Subcutaneous abdominal adipose tissue (tissue), 5 donors: ENCODE measurements at regions not wholly inside any gene's neighbourhood (a gene's known extent, or its start where the extent isn't known, plus 50 kb on each side); places are given as distances from the start of the nearest gene placed in this dataset.

Experiments
- H3K27ac ChIP-seq: one replicate; pipeline ENCODE4 v1.7.0; 2013; ENCODE audit warnings: low read depth, mild to moderate bottlenecking, inconsistent platforms, low read length, moderate library complexity
- H3K27me3 ChIP-seq, 5 donors: one replicate each; pipeline ENCODE4 v1.7.0; 2013; ENCODE audit warnings: low read length in 5 of 5, inconsistent platforms in 1 of 5; ENCODE audit not compliant: control insufficient read depth in 5 of 5, insufficient read depth in 4 of 5
- H3K36me3 ChIP-seq, 5 donors: one replicate each; pipeline ENCODE4 v1.7.0; 2013; ENCODE audit warnings: low read length in 5 of 5; ENCODE audit not compliant: control insufficient read depth in 5 of 5, insufficient read depth in 5 of 5
- H3K4me1 ChIP-seq, 5 donors: one replicate each; pipeline ENCODE4 v1.7.0; 2013; ENCODE audit warnings: low read length in 5 of 5, mild to moderate bottlenecking in 3 of 5, moderate library complexity in 1 of 5; ENCODE audit not compliant: control insufficient read depth in 5 of 5, insufficient read depth in 5 of 5
- H3K4me3 ChIP-seq, 5 donors: one replicate each; pipeline ENCODE4 v1.7.0; 2013; ENCODE audit warnings: low read length in 5 of 5, low read depth in 1 of 5
- H3K9ac ChIP-seq, 5 donors: one replicate each; pipeline ENCODE4 v1.7.0; 2013; ENCODE audit warnings: low read length in 5 of 5, mild to moderate bottlenecking in 4 of 5, moderate library complexity in 3 of 5
- H3K9me3 ChIP-seq, 5 donors: one replicate each; pipeline ENCODE4 v1.7.0; 2013; ENCODE audit warnings: low read length in 5 of 5; ENCODE audit not compliant: control insufficient read depth in 5 of 5
- donor health status: healthy.
- donor health status: healthy.
- donor health status: healthy.
- donor health status: healthy.
- donor health status: healthy.

DNA sequence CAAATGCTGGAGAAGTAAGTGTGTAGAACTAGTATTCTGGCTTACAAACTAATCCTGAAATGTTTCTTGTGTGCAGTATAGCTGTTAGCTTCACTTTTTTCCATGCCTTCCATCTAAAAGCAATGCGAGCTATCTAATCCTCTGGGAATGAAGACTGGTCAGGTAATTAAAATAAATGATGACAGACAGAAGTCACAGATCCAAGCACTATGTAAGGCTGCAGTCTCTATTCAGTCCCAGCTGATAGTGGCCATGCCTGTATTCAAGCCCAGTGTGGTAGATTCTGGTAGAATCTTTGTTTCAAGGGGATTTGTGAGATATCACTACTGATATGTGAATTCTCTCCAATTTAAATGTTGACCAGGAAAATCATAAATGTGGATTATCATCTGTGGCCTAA is 637.2 kb downstream of the TMTC2 start:
- H3K4me1 ChIP-seq: no peaks in the 10 kb centered on the region
- H3K36me3 ChIP-seq: no peaks in the 10 kb centered on the region
- H3K27ac ChIP-seq: no peak overlapping the region
- H3K9me3 ChIP-seq: no peaks in the 10 kb centered on the region
- H3K4me3 ChIP-seq: no peak overlapping the region
- no peaks in the 10 kb centered on the region for H3K27me3 ChIP-seq
- no peak overlapping the region for H3K9ac ChIP-seq

GRCh38 chr12:83322809-83323208 is 636.1 kb downstream of the TMTC2 start:
- no peak overlapping the region for H3K27ac ChIP-seq
- H3K27me3 ChIP-seq: no peaks in the 10 kb centered on the region
- no peaks in the 10 kb centered on the region for H3K9me3 ChIP-seq
- no peaks in the 10 kb centered on the region for H3K36me3 ChIP-seq
- no peak overlapping the region for H3K4me3 ChIP-seq
- H3K9ac ChIP-seq: no peak overlapping the region
- no peaks in the 10 kb centered on the region for H3K4me1 ChIP-seq

DNA sequence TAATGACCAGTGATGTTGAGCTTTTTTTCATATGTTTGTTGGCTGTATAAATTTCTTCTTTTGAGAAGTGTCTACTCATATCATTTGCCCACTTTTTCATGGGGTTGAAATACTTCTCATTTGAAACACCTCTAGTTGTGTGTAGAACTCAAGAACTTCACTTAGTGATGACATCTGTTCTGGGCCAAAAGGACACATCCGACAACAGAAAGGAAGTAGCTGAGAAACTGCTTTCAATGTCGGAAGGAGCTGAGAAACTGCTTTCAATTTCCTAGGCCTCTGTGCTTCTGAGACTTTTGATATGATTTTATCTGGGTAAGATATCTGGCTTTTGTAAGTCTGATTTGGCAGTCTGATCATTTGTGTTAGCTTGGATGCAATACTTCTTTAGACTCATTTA is 635.3 kb downstream of the TMTC2 start:
- H3K27me3 ChIP-seq: no peaks in the 10 kb centered on the region
- no peaks in the 10 kb centered on the region for H3K36me3 ChIP-seq
- no peak overlapping the region for H3K4me3 ChIP-seq
- H3K27ac ChIP-seq: no peak overlapping the region
- no peaks in the 10 kb centered on the region for H3K9me3 ChIP-seq
- H3K9ac ChIP-seq: no peak overlapping the region
- no peaks in the 10 kb centered on the region for H3K4me1 ChIP-seq

- Histone ChIP-seq H3K9ac (no peak overlapping the region), H3K36me3 (no peaks in the 10 kb centered on the region), H3K27me3 (no peaks in the 10 kb centered on the region), H3K4me1 (no peaks in the 10 kb centered on the region), H3K9me3 (no peaks in the 10 kb centered on the region), H3K4me3 (no peak overlapping the region), H3K27ac (no peak overlapping the region)
These were observed 633.6 kb downstream of the TMTC2 start for GRCh38 chr12:83320350-83320749.

DNA sequence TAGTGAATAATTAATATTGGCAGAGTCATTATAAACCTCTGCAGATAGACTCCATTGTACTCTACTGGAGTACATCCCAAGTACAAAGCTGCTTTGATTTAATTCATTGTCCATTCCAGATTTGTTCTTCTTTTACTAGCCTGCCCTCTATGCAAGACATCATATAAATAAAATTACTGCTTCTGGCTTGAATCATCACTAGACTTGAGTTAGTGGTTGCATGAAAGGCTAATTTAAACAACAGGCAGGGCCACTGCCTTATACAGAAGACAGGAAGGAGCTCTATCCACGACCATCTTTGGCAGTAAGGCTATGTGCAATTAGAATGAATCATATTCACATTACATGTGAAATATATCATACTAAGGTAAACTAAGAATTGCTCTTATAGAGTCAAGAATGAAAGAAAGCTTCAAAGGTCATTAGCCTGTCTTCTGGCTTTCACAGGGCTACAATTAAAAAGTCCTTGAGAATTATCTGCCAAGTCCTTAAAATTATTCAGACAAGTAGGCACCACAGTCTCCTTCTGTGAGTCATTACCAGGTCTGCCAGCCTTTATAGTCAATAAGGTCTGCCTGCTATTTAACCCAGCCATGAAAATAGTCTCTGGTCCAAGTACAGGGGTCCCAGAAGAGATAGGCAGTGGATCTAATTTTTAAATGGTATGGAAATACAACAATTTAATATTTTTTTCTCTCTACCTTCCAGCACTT is 631.8 kb downstream of the TMTC2 start:
- H3K9me3 ChIP-seq: no peaks in the 10 kb centered on the region
- no peak overlapping the region for H3K4me3 ChIP-seq
- no peak overlapping the region for H3K9ac ChIP-seq
- H3K27ac ChIP-seq: no peak overlapping the region
- no peaks in the 10 kb centered on the region for H3K27me3 ChIP-seq
- H3K4me1 ChIP-seq: no peaks in the 10 kb centered on the region
- no peaks in the 10 kb centered on the region for H3K36me3 ChIP-seq

- Histone ChIP-seq H3K9ac (no peak overlapping the region), H3K4me1 (no peaks in the 10 kb centered on the region), H3K27ac (no peak overlapping the region), H3K27me3 (no peaks in the 10 kb centered on the region), H3K4me3 (no peak overlapping the region), H3K36me3 (peaks cover 0 to 3% (median 0%) of the 10 kb centered on the region in 5 donors), H3K9me3 (no peaks in the 10 kb centered on the region)
These were observed 630.9 kb downstream of the TMTC2 start for GRCh38 chr12:83317595-83317994.

- no peak overlapping the region for H3K9ac ChIP-seq
- H3K27ac ChIP-seq: no peak overlapping the region
- H3K27me3 ChIP-seq: no peaks in the 10 kb centered on the region
- no peak overlapping the region for H3K4me3 ChIP-seq
- peaks cover 0 to 3% (median 0%) of the 10 kb centered on the region in 5 donors for H3K36me3 ChIP-seq
- H3K9me3 ChIP-seq: no peaks in the 10 kb centered on the region
- no peaks in the 10 kb centered on the region for H3K4me1 ChIP-seq
These were observed 627.1 kb downstream of the TMTC2 start for GRCh38 chr12:83313827-83314226.

DNA sequence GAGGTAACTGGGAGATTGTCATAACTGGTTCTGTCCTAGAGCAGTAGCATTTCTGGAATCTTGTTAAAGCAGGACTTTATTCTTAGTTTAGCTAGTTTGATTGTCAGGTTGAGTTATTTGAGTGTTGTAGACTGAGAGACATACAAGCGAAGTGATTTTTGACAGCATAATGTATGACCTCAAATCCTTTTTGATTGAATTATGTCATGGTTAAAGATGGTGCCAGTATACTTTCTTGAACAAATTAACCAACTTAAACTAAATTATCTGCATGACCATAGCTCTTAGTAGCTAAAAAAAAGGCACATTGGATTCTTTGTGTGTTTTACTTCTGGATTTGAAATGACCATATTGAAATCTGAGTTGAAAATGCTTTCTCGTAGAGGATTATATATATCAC is 626.6 kb downstream of the TMTC2 start:
- H3K4me3 ChIP-seq: no peak overlapping the region
- H3K36me3 ChIP-seq: peaks cover 0 to 3% (median 0%) of the 10 kb centered on the region in 5 donors
- H3K9ac ChIP-seq: no peak overlapping the region
- H3K4me1 ChIP-seq: no peaks in the 10 kb centered on the region
- no peaks in the 10 kb centered on the region for H3K27me3 ChIP-seq
- no peaks in the 10 kb centered on the region for H3K9me3 ChIP-seq
- H3K27ac ChIP-seq: no peak overlapping the region

DNA sequence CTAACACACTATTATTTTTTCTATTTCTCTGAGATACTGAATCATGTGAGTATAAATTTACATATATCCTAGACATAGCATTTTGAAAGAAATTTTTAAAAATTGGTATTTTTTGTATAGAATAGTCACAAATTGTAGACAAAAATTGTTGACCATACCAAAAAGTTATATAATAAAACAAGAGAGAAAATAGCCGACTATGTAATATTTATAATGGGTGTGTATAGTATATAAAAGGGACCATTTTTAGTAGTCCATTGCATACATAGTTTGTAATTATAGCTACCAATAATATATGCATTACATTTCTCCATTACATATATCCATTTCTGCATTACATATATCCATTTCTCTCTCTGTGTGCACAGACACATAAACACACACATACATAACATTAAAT is 590.2 kb downstream of the TMTC2 start:
- H3K4me1 ChIP-seq: no peaks in the 10 kb centered on the region
- no peak overlapping the region for H3K27ac ChIP-seq
- no peaks in the 10 kb centered on the region for H3K9me3 ChIP-seq
- no peaks in the 10 kb centered on the region for H3K36me3 ChIP-seq
- no peaks in the 10 kb centered on the region for H3K27me3 ChIP-seq
- H3K9ac ChIP-seq: no peak overlapping the region
- H3K4me3 ChIP-seq: no peak overlapping the region

DNA sequence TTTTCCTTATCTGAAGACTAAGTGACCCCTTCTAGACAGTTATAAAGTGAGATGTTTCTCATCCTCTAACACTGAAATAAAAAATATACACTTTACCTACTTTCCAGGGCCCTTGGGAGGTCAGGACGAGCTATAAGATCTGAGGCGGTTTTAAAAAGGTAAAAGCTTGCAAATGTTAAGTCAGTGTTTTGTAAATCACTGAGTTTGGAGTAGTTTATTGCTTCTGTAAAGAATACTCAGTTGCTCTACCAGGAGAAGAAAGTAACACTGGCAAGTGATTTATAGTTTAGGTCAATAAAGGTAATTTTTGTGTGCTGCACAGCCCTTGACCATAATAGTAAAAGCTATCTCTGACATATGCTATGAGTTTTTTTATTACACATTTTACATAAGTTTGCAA is 584.5 kb downstream of the TMTC2 start:
- H3K27me3 ChIP-seq: no peaks in the 10 kb centered on the region
- H3K4me1 ChIP-seq: no peaks in the 10 kb centered on the region
- H3K9ac ChIP-seq: no peak overlapping the region
- no peaks in the 10 kb centered on the region for H3K9me3 ChIP-seq
- H3K4me3 ChIP-seq: no peak overlapping the region
- H3K36me3 ChIP-seq: no peaks in the 10 kb centered on the region
- no peak overlapping the region for H3K27ac ChIP-seq
